ENCODE measurements at regions not wholly inside any gene's neighbourhood (a gene's known extent, or its start where the extent isn't known, plus 50 kb on each side); places are given as distances from the start of the nearest gene placed in this dataset.

DNA sequence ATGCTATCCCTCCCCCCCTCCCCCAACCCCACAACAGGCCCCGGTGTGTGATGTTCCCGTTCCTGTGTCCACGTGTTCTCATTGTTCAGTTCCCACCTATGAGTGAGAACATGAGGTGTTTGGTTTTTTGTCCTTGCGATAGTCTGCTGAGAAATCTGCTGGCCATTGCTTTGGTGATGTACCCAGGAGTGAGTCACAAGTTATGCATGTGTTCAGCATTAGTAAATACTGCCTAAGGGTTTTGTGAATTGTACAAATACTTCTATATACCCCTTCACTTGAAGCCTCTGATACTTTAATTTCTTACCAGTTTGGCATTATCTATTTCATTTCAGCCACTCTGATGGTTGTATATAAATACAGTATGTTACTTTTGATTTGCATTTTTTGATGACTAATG is 711.3 kb upstream of the GJE1 start:
- Histone ChIP-seq H3K36me3 (ENCODE audit: control insufficient read depth, insufficient read depth, low read length) (no peaks in the 10 kb centered on the region), H3K4me1 (ENCODE audit: control insufficient read depth, insufficient read depth, low read length) (no peaks in the 10 kb centered on the region), H3K9ac (ENCODE audit: low read length) (no peak overlapping the region), H3K27me3 (ENCODE audit: control insufficient read depth, insufficient read depth, low read length) (no peaks in the 10 kb centered on the region), H3K4me3 (ENCODE audit: low read length) (no peak overlapping the region), H3K27ac (ENCODE audit: low read depth, low read length) (no peak overlapping the region)

DNA sequence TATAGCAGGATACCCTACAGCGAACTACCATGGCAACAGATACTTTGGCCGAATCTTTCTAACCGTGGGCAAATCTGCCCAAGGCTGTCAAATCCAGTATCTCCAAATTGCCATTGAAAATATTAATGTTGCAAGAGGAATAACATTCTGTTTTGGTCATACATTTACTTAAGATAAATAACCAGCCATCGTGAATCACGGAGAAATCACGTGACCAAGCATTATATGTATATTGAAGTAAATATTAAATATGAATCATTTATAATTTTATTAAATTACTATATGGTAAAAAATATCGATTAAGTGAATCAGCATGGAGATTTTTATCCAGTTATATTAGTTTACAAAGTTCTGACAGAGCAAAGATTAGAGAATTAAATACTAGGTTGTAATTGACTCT is 714.6 kb upstream of the GJE1 start:
- no peaks in the 10 kb centered on the region for H3K4me1 ChIP-seq (ENCODE audit: control insufficient read depth, insufficient read depth, low read length)
- no peak overlapping the region for H3K27ac ChIP-seq (ENCODE audit: low read depth, low read length)
- H3K4me3 ChIP-seq (ENCODE audit: low read length) = no peak overlapping the region
- no peaks in the 10 kb centered on the region for H3K27me3 ChIP-seq (ENCODE audit: control insufficient read depth, insufficient read depth, low read length)
- no peak overlapping the region for H3K9ac ChIP-seq (ENCODE audit: low read length)
- H3K36me3 ChIP-seq (ENCODE audit: control insufficient read depth, insufficient read depth, low read length) = no peaks in the 10 kb centered on the region

DNA sequence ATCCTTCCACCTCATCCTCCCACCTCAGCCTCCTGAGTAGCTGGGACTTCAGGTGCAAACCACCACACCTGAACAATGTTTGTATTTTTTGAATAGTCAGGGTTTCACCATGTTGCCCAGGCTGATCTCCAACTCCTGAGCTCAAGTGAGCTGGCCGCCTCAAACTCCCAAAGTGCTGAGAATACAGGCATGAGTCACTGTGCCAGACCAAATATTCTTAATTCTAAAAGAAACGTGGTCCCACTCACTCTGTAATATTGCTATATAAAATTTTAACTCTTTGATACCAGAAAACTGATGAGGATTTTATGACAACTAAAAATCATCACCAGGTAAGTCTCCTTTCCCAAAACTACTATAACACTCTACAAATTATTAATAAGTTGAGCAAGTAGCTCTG is 716.8 kb upstream of the GJE1 start:
- Histone ChIP-seq H3K27ac (ENCODE audit: low read depth, low read length) (no peak overlapping the region), H3K36me3 (ENCODE audit: control insufficient read depth, insufficient read depth, low read length) (no peaks in the 10 kb centered on the region), H3K9ac (ENCODE audit: low read length) (no peak overlapping the region), H3K4me3 (ENCODE audit: low read length) (no peak overlapping the region), H3K4me1 (ENCODE audit: control insufficient read depth, insufficient read depth, low read length) (no peaks in the 10 kb centered on the region), H3K27me3 (ENCODE audit: control insufficient read depth, insufficient read depth, low read length) (no peaks in the 10 kb centered on the region)

DNA sequence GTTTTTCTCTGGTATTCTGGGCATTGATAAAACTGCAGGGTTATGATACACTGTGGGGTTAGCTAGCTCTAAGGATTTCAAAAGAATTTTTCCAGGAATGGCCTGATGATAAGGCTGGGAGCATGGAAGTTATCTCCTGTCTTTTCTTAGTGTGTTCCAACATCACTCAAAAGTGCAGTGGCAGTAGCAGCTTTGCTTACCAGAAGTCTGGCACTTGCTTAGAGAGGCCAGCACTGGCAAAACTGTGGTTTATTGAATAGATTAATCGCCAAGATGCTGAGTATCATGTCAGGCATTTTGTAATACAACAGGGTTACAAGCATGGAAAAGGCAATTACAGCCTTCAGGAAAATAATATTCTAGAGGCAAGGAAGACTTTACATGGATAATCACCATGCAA is 719.5 kb upstream of the GJE1 start:
- no peaks in the 10 kb centered on the region for H3K36me3 ChIP-seq (ENCODE audit: control insufficient read depth, insufficient read depth, low read length)
- H3K27ac ChIP-seq (ENCODE audit: low read depth, low read length) = no peak overlapping the region
- H3K27me3 ChIP-seq (ENCODE audit: control insufficient read depth, insufficient read depth, low read length) = no peaks in the 10 kb centered on the region
- H3K4me1 ChIP-seq (ENCODE audit: control insufficient read depth, insufficient read depth, low read length) = no peaks in the 10 kb centered on the region
- no peak overlapping the region for H3K4me3 ChIP-seq (ENCODE audit: low read length)
- H3K9ac ChIP-seq (ENCODE audit: low read length) = no peak overlapping the region

DNA sequence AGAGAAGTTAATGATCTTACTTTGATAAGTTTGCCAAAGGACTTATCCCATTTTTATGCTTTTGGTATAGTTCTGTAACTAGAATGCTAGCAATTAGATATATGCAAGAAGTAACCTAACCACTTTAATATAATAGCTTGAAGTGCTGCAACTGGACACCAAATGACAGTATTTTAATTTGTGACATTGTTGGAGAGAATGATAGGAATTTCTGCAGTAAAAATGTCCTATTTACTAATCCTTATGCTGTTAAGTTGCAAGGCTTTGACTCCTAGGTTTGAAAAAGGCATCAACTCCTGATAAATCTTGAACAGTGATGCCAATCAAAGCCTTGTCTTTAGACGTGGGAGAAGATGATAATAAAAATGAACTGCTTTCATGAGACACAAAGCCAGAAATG is 726.0 kb upstream of the GJE1 start:
- Histone ChIP-seq H3K4me1 (ENCODE audit: control insufficient read depth, insufficient read depth, low read length) (no peaks in the 10 kb centered on the region), H3K36me3 (ENCODE audit: control insufficient read depth, insufficient read depth, low read length) (no peaks in the 10 kb centered on the region), H3K27ac (ENCODE audit: low read depth, low read length) (no peak overlapping the region), H3K27me3 (ENCODE audit: control insufficient read depth, insufficient read depth, low read length) (no peaks in the 10 kb centered on the region), H3K4me3 (ENCODE audit: low read length) (no peak overlapping the region), H3K9ac (ENCODE audit: low read length) (no peak overlapping the region)

DNA sequence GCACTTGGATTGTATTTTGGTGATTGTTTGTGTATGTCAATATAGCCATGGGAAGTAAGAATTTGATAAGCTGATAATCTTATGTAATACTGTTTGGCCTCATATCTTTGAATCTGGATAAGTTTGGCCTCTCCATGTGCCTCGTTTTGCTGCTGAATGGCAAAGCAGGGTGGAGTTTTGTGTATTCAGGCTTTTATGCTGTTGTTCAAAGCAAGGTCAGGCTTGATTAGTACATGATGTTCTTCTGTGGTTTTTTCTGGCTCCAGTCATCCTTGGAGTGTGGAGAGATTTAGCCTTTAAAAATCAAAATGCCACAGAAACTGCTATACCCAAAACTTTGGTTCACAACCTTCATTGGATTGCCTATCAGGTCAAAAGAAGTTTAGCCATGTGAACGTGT is 728.9 kb upstream of the GJE1 start:
- H3K36me3 ChIP-seq (ENCODE audit: control insufficient read depth, insufficient read depth, low read length) = no peaks in the 10 kb centered on the region
- H3K27ac ChIP-seq (ENCODE audit: low read depth, low read length) = no peak overlapping the region
- H3K4me3 ChIP-seq (ENCODE audit: low read length) = no peak overlapping the region
- H3K27me3 ChIP-seq (ENCODE audit: control insufficient read depth, insufficient read depth, low read length) = no peaks in the 10 kb centered on the region
- no peak overlapping the region for H3K9ac ChIP-seq (ENCODE audit: low read length)
- no peaks in the 10 kb centered on the region for H3K4me1 ChIP-seq (ENCODE audit: control insufficient read depth, insufficient read depth, low read length)

DNA sequence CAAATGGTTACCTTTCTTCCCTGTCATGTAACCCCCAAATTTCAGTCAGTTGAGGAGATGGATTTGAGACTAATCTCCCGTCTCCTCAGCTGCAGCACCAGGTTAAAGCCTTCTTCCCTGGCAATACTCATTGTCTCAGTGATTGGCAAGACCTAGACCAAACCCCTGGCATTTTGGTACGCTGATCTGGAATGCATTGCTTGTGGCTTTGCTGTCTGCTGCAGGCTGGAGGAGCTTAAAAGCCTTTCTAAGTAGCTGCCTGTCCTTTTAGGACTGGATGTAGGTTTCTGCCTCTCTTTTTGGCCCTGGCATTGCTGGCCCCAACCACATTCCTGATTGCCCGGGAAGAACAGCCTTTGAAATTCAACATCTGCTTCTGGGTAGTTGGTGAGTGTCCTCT is 729.6 kb upstream of the GJE1 start:
- Histone ChIP-seq H3K4me3 (ENCODE audit: low read length) (no peak overlapping the region), H3K27me3 (ENCODE audit: control insufficient read depth, insufficient read depth, low read length) (no peaks in the 10 kb centered on the region), H3K9ac (ENCODE audit: low read length) (no peak overlapping the region), H3K27ac (ENCODE audit: low read depth, low read length) (no peak overlapping the region), H3K4me1 (ENCODE audit: control insufficient read depth, insufficient read depth, low read length) (no peaks in the 10 kb centered on the region), H3K36me3 (ENCODE audit: control insufficient read depth, insufficient read depth, low read length) (no peaks in the 10 kb centered on the region)

DNA sequence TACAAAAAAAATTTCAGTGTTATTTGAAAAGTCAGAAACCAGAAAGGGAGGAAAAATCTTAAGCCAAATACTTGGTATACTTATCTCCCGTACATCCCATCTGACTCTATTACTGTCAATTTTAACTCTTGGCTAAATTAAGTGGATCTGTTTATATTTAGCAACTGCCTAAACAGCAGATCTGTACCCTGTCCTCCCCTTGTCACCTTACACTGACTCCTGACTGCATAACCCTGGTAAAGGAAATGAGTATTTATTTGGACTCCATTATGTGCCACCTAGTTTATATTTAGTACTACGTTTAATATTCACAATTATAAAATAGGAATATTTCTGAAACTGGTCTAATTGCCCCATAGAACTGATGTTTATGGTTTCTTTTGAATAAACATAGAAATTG is 730.2 kb upstream of the GJE1 start:
- Histone ChIP-seq H3K27ac (ENCODE audit: low read depth, low read length) (no peak overlapping the region), H3K36me3 (ENCODE audit: control insufficient read depth, insufficient read depth, low read length) (no peaks in the 10 kb centered on the region), H3K27me3 (ENCODE audit: control insufficient read depth, insufficient read depth, low read length) (no peaks in the 10 kb centered on the region), H3K4me1 (ENCODE audit: control insufficient read depth, insufficient read depth, low read length) (no peaks in the 10 kb centered on the region), H3K4me3 (ENCODE audit: low read length) (no peak overlapping the region), H3K9ac (ENCODE audit: low read length) (no peak overlapping the region)

DNA sequence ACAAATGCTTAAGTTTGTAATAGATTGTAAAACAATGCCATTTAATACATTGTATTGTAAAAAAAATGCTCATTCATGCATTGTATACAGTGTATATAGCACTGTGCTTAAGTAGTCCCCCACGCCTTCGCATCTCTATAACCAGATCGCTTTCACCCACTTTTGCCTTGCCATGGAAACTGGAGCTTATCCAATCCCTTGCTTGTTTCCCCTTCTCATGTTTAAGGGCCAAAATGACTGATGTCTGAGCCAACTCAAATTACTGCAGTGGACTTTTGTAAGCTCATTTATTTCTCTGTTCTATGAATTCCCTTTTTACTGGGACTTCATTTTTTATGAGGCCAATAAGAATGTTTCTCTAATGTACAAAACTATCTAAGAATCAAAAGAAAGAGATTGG is 730.9 kb upstream of the GJE1 start:
- no peak overlapping the region for H3K27ac ChIP-seq (ENCODE audit: low read depth, low read length)
- H3K27me3 ChIP-seq (ENCODE audit: control insufficient read depth, insufficient read depth, low read length) = no peaks in the 10 kb centered on the region
- no peak overlapping the region for H3K9ac ChIP-seq (ENCODE audit: low read length)
- H3K4me3 ChIP-seq (ENCODE audit: low read length) = no peak overlapping the region
- no peaks in the 10 kb centered on the region for H3K36me3 ChIP-seq (ENCODE audit: control insufficient read depth, insufficient read depth, low read length)
- H3K4me1 ChIP-seq (ENCODE audit: control insufficient read depth, insufficient read depth, low read length) = no peaks in the 10 kb centered on the region

DNA sequence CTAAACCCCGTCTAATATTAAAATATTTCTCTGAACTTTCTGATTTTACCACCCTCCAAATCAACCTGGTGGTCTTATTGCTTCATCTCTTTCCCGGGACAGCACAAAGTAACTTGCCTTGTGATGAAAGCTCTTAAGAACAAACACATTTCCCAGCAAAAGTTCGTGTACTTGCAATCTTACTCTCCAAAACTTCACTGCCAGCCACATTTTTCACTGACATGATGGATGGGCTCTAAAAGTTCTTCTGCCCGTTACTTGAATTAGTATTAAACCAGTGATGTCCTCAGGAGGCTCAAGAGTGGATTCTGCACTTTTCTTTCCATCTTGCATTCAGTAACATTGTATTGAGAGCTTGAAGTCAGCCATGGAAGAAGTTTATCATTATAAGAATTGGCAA is 731.6 kb upstream of the GJE1 start:
- no peak overlapping the region for H3K27ac ChIP-seq (ENCODE audit: low read depth, low read length)
- no peaks in the 10 kb centered on the region for H3K36me3 ChIP-seq (ENCODE audit: control insufficient read depth, insufficient read depth, low read length)
- H3K27me3 ChIP-seq (ENCODE audit: control insufficient read depth, insufficient read depth, low read length) = no peaks in the 10 kb centered on the region
- H3K4me3 ChIP-seq (ENCODE audit: low read length) = no peak overlapping the region
- H3K9ac ChIP-seq (ENCODE audit: low read length) = no peak overlapping the region
- H3K4me1 ChIP-seq (ENCODE audit: control insufficient read depth, insufficient read depth, low read length) = no peaks in the 10 kb centered on the region

DNA sequence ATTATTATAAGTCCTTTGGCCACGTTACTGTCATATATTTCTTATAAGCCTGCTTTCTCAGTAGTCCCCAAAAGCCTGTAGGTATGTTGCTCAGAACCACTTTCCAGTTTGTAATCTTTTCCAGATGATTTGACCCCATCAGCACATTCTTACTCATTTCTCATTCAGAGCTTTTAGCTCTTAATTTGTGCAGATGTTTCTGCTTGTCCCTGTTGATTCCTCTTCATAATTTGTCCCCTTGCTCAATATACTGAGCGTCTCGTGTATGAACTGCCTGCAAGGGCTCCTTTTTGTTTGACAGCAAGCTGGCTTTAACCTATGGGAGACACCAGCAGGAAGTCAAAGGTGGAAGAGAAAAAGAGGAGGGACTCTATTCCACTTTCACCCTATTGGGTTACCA is 733.8 kb upstream of the GJE1 start:
- Histone ChIP-seq H3K36me3 (ENCODE audit: control insufficient read depth, insufficient read depth, low read length) (no peaks in the 10 kb centered on the region), H3K9ac (ENCODE audit: low read length) (no peak overlapping the region), H3K4me1 (ENCODE audit: control insufficient read depth, insufficient read depth, low read length) (no peaks in the 10 kb centered on the region), H3K4me3 (ENCODE audit: low read length) (no peak overlapping the region), H3K27me3 (ENCODE audit: control insufficient read depth, insufficient read depth, low read length) (no peaks in the 10 kb centered on the region), H3K27ac (ENCODE audit: low read depth, low read length) (no peak overlapping the region)

DNA sequence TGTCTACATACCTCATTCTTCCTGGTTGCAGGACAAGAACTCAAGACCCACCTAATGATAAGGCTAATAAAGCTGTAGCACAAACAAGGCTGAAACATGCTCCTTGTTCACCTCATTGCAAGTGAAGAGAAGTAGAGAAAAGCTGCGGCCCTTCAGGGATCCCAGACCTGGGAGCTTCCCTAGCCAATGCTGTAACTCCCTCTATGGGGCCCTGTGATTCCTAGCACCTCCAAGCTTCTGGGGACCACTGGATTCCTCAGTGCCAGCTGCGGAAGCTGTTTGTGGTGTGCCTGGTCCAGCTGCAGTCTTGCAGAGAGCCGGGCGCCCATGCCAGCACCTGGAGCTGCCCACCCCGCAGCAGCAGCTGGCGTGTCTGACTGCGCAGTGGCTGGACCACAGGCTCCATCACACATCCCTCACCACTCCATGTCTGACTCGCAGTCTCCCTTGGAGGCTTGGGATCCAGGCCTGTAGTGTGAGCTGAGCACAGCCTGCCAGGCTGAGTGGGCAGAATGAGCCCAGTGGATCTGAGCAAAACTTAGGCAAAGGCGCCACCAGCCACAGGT is 737.2 kb upstream of the GJE1 start:
- no peaks in the 10 kb centered on the region for H3K27me3 ChIP-seq (ENCODE audit: control insufficient read depth, insufficient read depth, low read length)
- H3K36me3 ChIP-seq (ENCODE audit: control insufficient read depth, insufficient read depth, low read length) = no peaks in the 10 kb centered on the region

DNA sequence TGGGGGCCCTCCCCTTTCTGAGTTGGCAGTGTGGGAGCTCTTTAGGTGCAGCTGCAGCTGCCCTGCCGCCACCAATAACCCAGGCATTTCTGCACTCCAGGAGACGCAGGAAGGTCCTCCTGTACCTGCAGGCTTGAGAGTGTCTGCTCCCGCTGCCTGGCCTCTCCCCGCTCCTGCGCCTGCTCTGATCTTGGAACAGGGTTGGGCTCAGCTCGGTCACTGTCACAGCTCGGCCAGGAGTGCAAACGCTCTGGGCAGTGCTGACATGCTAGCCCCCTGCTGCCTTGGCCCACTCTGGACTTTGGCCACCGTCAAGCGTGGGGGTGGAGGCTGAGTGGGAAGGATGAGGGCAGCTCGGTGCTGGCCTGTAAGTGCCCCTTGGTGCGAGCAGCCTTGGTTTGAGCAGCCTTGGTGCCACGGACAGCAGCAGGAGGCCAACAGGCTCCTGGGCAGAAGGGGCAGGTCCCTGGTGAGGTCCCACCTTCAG is 738.1 kb upstream of the GJE1 start:
- Histone ChIP-seq H3K27me3 (ENCODE audit: control insufficient read depth, insufficient read depth, low read length) (no peaks in the 10 kb centered on the region), H3K9ac (ENCODE audit: low read length) (no peak overlapping the region), H3K36me3 (ENCODE audit: control insufficient read depth, insufficient read depth, low read length) (no peaks in the 10 kb centered on the region), H3K27ac (ENCODE audit: low read depth, low read length) (no peak overlapping the region), H3K4me1 (ENCODE audit: control insufficient read depth, insufficient read depth, low read length) (no peaks in the 10 kb centered on the region), H3K4me3 (ENCODE audit: low read length) (no peak overlapping the region)

More for the DNA sequence above, 737.2 kb upstream of the GJE1 start:
- H3K27ac ChIP-seq (ENCODE audit: low read depth, low read length) = no peak overlapping the region
- H3K4me1 ChIP-seq (ENCODE audit: control insufficient read depth, insufficient read depth, low read length) = no peaks in the 10 kb centered on the region
- H3K9ac ChIP-seq (ENCODE audit: low read length) = no peak overlapping the region
- H3K4me3 ChIP-seq (ENCODE audit: low read length) = no peak overlapping the region

Measured in rectal smooth muscle tissue (tissue), 1 donor.